Hematopoietic multipotent progenitor cell treated with erythropoietin and hydrocortisone succinate and interleukin-3 and kit ligand, for 4 days (in vitro differentiated cells): ENCODE measurements at regions not wholly inside any gene's neighbourhood (a gene's known extent, or its start where the extent isn't known, plus 50 kb on each side); places are given as distances from the start of the nearest gene placed in this dataset.
"Not testable (repeated sequence)": the region's sequence is repeated elsewhere in the genome, so short reads cannot be mapped to it uniquely, and the experiment has no call there.

ENCODE experiments used
- DNase-seq: peaks from one replicate; pipeline ENCODE4 v3.0.0-alpha.2; 2015

DNA sequence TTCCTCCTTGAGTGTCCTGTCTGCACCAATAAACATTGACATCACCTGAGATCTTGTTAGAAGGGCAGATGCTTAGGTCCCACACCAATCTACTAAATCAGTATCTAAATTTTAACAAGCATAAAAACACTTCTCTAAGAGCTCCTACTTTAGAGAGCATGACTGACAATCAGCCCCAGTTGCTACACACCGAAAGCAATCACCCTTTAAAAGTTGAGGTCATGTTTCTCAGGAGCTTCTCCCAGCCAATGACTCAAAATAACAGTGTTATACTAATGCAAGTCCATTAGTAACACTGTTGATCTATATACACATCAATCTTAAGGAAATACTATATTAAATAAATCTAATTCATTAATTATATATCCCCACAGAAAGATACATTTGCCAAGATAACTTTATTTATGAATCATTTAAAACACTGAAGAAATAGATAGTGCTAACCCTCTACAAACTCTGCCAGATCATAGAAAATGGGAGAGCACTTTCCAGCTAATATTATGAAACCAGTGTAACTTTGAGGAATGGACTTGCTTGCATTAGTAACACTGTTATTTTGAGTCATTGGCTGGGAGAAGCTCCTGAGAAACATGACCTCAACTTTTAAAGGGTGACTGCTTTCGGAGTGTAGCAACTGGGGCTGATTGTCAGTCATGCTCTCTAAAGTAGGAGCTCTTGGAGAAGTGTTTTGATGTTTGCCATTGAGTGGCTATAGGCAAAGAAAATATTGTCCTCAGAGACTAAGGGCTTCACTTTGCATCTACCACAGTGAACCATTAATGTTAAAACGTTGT, 109.8 kb upstream of the HDX start:
- DNase-seq: no peak

DNA sequence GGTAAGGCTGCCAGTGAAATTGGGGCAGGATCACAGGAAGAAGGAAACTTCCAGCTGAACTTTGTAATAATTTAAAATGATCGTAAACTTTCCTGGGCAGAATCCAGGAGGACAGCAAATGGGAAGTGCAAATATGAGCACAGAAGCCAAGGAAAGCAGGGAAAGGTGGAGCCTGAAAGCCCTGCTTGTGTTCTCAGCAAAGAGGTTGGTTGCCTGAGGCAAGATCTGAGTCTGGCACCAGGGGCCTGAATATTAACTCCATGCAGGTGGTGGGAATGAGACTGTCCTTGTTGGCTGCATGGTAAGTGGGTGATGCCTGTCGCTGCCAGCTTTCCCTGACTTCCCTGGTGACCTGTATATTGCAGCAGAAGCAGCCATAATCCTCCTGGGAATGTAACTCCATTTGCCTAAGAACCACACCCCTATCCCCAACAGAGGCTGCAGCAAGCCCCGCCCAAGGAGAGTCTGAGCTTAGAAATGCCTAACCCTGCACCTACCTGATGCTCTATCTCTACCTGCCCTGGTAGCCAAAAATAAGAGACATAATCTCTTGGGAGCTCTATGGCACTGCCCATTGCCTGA, 132.0 kb upstream of the HDX start:
- DNase-seq: no peak

DNA sequence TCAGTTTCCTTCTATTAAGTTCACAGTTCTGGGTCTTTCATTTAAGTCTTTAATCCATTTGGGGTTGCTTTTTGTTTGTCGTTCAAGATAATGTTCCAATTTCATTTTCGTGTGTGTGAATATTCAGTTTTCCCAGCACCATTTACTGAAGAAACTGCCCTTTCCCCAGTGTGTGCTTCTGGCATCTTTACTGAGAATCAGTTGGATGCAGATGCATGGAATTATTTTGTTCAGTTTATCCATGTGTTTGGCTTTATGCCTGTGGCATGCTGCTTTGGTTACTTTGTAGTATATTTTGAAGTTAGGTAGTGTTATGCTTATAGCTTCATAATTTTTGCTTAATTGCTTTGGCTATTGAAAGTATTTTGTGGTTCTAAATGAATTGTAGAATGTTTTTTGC, 163.8 kb upstream of the HDX start:
- no peak for DNase-seq

DNA sequence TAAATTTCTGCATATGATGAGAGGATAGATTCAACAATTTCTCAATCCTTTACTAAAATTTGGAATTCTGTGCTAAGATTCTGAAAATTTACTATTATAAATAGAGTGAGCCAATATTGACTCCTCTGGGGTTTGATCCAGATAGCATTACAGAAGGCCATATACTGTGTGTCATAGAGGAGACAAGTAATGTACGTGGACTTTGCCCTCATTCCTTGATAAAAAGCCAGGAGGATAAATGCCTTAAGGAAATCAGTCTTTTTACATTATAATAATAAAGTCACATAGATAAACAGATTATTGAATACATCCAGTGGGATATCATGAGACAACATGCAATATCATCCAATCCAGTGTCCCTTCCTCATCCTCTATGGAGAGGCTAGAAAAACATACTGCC, 188.0 kb upstream of the HDX start:
- DNase-seq: no peak

DNA sequence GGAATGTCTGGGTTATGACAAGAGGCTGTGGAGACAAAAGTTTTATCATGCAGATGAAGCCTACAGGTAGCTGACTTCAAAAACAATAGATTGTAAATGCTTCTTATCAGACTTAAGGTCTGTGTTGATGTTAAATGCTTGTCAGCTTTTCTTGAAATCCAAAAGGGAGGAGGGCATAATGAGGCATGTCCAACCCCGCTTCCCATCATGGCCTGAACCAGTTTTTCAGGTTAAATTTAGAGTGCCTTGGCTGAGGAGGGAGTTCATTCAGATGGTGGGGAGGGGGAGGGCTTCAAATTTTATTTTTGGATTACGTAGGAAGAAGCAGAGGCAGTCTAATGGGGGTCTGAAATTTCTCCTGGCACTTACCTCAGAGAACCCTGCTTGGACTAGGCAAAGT, 207.7 kb upstream of the HDX start:
- DNase-seq: no peak

DNA sequence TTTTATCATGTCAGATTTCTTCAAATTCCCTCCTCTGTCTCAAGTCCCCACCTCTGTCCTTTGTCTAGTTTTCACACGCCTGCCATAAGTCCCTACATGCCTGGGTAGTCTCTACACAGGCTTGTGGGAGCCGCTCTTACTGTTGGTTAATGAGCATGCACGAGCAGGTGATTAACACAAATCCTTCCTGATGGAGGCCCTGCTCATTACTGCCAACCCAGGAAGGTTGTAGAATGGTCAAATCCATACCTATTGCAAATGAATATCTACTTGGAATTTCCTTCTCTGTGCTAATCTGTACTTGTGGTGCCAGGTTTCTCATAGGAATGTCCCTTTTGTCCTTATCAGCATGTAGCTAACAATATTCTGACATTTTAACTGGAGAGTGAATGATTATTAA, 208.4 kb upstream of the HDX start:
- DNase-seq: no peak

DNA sequence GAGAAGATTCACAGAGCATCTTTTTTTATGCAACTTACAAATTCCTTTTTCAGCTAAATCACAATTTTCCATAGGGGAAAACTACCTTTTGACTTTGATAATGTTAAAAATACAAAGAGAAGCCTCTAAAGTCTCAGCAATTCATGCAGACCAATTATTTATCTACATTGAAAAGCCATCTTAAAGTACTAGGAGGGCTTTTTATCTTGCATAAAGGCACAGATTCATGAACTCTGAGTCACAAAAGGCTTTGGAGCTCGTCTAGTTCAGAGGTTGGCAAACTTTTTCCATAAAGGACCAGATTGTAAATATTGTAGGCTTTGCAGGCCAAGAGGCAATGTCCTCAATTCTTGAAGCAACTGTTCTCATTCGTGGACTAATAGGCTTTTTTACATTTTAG, 210.4 kb upstream of the HDX start:
- DNase-seq: no peak

DNA sequence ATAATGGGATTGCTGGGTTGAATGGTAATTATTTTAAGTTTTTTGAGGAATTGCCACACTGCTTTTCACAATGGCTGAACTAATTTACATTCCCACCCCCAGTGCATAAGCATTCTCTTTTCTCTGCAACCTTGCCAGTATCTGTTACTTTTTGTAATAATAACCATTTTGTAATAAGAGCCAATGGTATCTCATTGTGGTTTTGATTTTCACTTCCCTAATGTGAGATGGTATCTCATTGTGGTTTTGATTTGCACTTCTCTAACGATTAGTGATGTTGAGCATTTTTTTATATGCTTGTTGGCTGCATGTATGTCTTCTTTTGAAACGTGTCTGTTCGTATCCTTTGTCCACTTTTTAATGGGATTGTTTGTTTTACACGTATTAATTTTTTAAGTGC, 213.1 kb upstream of the HDX start:
- DNase-seq: peak; percentile 42

DNA sequence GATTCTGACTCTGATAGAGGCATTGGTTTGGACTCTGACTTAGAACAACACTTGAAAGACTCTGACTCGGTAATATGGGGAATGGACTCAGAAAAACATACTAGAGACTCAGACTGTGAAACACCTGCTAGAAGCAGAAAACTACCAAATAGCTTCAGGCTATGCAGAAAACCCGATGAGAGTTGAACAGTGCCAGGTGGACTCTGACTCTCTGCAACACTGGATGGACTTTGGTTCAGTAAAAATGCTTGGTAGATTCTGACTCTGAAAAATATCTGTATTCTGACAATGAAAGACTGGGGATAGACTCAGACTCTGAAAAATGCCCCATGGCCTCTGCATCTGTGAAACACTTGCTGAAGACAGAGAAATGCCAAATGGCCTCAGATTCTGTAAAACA, 215.1 kb upstream of the HDX start:
- DNase-seq: no peak

DNA sequence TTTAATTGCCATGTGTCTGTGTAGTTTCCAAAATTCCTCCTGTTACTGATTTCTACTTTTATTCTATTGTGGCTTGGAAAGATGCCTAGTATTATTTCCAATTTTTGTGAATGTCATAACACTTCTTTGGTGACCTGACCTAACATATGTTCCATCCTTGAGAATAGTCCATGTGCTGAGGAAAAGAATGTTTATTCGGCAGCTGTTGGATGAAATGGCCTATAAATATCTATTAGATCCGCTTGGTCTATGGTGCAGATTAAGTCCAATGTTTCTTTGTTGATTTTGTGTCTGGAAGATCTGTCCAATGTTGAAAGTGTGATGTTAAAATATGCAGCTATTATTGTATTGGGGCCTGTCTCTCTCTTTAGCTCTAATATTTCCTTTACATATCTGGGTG, 219.2 kb upstream of the HDX start:
- no peak for DNase-seq

DNA sequence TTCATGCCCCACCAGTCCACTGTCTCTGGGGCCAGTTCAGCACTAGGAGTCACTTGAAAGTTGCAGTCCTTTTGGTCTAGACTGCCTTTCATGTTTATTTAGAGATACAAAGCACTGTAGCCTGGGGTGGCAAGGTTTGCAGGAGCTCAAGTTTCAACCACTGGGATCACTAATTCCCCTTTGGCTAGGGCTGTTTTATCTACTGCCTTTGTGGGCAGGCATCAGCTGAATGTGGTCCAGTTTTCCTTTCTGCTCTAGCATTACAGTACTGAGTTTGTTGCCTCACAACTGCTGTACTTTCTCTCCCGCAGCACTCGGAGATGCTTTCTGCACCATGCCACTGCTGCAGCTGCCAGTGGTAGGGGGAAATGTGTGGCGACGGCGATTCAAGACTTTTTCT, 222.3 kb upstream of the HDX start:
- no peak for DNase-seq

DNA sequence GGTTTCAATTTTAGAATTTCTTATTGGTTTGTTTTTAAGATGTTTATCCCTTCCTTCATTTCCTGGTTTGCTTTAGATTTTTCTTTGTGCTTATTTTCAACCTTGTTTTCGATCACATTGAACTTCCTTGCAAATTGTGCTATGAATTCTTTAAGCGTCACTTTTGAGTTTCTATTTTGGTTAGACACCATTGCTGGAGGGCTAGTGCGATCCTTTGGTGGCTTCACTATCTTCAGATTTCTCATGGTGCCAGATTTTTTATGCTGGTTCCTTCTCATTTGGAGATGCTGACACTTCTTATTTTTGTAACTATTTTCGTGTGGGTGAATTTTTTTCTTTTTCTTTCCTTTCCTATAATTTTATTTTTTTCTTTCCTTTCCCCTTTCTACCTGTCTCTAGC, 227.2 kb upstream of the HDX start:
- no peak for DNase-seq

DNA sequence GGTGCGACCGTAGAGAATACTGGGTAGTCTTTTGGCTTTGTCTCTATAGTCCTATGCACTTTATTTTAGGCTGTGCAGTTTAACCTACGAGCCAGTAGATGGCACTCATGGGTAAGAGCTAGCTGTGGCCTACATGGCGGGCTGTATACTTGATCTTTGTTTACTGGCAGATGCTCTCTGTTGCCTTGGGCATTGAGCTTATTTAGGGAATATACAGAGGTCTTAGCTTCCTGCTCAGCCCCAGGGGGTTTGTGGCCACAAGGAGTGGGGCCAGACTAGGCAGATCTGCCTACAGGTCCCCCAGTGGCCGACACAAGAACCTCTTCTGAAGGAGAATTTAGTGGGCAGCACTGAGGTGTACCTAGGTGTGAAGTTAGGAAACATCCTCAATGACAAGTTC, 227.6 kb upstream of the HDX start:
- DNase-seq: peak; percentile 52

DNA sequence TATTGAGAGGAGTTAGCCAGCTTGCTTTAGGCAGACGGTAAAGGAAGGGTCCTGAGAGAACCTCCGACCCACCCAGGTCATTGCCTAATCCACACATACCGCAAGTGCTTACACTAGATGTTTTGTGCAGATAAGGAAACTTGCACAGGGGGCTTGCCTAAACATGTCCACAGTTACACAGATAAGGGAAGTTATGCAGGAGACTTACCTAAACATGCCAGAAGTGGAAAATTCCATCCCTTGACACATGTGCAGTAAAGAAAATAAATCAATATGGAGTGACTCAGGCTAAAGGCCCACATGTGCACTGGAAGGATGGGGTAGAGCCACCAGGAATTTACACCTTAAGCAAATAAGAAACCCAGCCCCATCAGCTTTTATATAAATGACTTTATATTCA, 232.8 kb upstream of the HDX start:
- DNase-seq: peak; percentile 68

DNA sequence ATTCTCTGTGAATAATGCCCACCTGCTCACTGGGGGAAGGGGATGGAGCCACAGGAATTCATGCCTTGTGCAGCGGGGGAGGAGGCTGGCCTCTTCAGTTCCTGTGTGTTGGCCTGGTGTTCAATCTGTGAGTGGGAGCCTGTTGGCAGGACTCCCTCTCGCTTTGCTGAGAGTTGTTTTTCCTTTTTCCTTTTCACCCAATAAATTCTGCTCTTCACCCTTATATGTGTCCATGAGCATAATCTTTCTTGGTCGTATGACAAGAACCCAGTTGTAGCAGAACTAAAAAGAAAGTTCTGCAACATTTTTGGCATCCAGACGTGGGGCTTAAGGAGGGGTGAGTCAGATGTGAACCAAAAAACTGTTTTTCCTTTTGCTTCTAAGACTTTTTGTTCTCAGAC, 235.2 kb upstream of the HDX start:
- no peak for DNase-seq

DNA sequence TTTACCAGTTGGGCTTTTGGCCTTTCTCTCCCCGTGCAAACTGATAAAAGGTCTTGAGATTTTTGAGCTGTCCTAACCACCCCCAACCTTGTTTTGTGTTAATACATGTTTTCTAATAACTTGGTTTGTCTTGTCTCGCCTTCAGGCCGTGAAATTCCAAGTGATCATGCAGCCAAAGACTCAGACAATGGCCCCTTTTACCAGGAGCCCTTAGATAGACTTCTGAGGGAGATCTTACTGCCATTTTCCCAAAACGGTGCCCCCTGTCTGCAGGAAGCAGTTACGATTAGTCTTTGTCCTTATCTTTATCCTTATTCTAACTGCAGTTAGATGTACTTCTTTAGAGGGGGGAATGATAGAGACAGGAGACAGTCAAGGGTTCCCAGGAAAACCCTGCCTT, 245.3 kb upstream of the HDX start:
- no peak for DNase-seq

DNA sequence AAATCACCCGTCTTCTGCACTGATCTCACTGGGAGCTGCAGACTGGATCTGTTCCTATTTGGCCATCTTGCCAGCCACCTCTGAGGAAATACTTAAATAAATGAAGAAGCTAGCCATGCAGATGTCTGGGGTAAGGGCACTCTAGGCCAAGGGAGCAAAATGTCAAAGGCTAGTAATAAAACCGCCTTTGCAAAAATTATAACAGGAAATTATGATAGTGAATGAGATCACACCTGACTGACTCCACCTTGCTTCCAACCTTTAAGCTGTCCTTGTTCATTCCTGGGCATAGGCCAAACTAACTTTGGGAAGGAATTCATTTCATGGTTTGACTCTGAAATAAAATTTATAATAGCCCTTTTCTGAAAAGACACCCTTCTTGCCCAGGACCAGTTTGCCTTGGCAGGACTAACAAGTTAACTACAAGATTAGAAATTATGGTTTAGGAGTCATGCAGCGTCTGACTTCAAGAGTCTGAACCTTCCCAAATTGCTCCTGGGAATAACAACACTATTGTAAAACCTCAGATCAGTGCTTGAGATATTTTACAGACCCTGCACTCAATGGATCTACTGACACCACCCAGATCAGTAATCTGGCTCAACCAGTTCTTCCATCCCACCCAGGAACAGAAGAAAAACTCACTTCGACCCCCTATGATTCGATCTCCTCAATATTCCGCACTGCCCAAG, 246.9 kb upstream of the HDX start:
- DNase-seq: no peak

DNA sequence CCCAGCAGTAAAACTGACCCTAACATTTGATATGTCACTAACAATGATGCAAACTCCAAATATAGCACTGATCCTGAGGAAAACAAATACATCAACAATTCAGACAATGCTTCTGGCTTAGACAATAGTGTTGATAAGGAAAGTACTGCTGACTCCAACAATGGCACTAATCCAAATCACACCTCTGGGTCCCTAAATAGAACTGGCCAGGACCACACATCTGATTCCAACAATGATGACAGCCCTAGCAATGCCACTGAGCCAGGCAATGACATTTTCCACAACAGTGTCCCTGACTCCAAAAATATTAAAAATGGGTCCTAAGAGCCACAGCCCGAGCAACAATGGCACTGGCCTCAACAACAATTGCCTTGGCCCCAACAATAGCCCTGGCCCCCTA, 243.1 kb upstream of the APOOL start:
- no peak for DNase-seq

DNA sequence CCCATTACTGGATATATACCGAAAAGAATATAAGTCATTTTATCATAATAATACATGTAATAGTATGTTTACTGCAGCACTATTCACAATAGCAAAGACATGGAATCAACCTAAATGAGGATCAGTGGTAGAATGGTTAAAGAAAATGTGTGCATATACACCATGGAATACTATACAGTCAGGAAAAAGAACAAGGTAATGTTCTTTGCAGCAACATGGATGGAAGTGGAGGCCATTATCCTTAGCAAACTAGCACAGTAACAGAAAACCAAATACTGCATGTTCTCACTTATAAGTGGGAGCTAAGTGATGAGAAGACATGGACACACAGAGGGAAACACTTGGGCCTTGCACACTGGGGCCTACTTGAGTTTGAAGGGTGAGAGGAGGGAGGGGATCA, 207.4 kb upstream of the APOOL start:
- no peak for DNase-seq

DNA sequence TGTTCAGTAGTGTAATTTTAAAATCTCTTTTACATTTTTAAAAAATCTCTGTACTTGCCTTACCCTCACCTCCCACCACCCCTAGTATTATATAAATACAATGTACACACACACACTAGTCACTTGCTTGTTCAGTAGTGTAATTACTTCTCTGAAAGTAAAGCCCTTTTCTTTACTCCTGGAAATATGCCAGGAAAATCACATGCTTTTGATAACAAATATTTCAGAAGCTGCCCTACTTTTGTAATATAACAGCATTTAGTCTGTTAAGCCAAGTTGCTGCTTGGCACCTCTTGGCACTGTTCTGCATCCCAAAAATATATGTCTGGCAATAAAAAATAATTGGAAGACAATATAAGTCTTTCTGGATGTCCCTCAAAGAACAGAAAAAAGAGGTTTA, 172.8 kb upstream of the APOOL start:
- no peak for DNase-seq

DNA sequence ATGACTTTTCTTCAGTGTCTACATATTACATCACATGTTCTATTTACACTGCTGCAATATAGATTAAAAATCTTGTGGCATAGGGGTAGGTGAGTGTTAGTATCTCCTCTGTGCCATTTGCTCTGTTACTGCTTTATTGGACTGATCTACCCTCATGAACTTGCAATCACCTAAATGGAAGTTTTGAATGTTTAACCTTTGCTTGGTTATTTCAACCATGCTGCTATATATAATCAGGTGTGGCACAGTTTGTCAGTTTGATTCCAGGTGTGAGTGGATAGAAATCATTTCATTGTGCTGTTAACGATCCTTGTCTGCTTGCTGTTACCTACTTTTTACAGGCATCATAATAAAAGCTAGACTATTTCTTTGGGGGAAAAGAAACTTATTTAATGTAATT, 157.1 kb upstream of the APOOL start:
- not testable (repeated sequence) for DNase-seq

DNA sequence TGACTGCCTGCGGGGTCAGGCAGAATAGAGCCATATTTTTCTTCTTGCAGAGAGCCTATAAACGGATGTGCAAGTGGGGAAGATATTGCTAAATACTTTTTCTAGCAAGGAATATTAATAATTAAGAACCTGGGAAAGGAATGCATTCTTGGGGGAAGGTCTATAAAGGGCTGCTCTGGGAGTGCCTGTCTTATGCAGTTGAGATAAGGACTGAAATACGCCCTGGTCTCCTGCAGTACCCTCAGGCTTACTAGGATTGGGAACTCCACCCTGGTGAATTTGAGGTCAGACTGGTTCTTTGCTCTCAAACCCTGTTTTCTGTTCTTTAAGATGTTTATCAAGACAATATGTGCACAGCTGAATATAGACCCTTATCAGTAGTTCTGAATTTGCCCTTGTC, 152.5 kb upstream of the APOOL start:
- DNase-seq: not testable (repeated sequence)

DNA sequence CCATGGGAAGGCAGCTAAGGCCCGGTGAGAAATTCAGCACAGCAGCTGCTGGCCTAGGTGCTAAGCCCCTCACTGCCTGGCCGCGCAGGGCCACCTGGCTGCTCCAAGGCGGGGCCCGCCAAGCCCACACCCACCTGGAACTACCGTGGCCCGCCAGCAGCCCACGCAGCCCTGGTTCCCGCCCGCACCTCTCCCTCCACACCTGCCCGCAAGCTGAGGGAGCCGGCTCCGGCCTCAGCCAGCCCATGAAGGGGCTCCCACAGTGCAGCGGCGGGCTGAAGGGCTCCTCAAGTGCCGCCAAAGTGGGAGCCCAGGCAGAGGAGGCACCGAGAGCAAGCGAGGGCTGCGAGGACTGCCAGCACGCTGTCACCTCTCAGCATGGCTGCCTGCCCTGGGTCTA, 146.9 kb upstream of the APOOL start:
- not testable (repeated sequence) for DNase-seq

DNA sequence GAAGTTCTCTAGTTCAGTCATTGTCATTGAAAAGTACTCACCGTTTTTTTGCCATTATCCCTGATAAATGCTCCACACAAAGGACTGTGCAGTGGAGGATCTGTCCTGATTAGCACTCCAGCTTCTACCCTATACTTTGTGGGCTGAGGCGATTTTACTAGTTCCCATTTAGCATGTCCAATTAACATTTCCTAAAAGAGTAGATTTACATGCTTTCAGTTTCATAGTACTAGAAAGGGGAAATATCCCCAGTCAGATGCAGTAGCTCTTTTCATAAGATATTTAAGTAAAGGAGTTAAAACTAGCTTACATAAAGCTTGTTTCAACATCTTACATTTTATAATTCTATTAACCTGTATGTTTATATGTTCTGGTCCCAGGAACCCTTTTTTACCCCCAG, 144.9 kb upstream of the APOOL start:
- DNase-seq: not testable (repeated sequence)

DNA sequence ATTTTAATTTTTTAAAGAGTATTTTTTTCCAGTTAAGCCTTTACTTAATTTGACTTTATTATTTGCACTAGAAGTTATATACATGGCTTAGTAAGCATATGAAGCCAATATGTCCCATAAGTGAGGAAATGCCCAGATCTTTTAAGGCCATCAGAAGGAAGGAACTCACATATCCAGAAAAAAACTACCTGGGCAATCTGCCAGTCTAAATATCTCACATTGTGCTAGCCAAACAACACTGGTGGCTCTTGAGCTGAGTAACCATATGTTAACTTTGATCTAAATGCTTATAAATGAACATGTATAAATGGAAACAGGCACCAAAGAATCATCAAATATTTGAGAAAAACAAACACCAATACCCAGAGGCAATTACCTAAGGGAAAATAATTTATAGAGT, 138.6 kb upstream of the APOOL start:
- no peak for DNase-seq
